CD4-positive, alpha-beta T cell treated with Interleukin-6 for 4 hours (primary cell): ENCODE measurements at regions not wholly inside any gene's neighbourhood (a gene's known extent, or its start where the extent isn't known, plus 50 kb on each side); places are given as distances from the start of the nearest gene placed in this dataset.

Source experiments
- DNase-seq: peaks from one replicate; pipeline ENCODE4 v3.0.0-alpha.2; 2020; ENCODE audit warnings: mixed read lengths

DNA sequence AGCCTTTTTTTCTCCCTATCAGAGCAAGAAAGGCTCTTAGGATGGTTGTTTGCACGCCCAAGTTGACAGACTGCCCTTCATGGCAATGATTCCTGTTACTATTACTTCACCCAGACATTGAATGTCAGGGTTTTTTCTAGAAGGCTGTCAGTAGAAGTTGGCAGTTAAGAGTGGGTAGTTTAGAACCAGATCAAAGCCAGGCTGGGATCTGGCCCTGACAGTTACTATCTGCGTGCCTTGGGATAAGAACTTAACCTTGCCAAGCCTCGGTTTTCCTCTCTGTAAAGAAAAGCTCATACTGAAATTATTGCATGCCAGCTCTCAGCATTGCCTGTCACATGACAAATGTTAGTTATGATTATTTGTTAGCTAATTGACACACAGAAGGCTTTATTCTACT is 58.7 kb upstream of the PPP2R5A start:
- no peak for DNase-seq

DNA sequence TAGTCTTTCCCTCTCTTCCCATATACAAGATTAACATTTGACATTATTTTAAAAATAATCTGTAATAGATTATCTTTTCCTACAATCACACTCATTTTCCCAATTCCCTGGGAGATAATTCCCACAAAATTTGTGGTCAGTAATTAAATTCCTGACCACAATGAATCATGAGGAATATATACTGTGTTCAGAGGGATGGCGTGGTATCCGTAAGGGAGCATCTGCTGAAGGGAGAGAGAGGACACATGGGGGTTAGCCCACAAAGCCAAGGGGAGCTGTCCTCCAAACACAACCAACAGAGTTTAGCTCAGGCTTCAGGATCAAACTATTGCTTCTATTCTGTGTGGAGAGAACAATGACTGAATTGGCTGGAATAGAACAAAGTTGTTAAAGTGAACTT is 57.1 kb upstream of the PPP2R5A start:
- no peak for DNase-seq

DNA sequence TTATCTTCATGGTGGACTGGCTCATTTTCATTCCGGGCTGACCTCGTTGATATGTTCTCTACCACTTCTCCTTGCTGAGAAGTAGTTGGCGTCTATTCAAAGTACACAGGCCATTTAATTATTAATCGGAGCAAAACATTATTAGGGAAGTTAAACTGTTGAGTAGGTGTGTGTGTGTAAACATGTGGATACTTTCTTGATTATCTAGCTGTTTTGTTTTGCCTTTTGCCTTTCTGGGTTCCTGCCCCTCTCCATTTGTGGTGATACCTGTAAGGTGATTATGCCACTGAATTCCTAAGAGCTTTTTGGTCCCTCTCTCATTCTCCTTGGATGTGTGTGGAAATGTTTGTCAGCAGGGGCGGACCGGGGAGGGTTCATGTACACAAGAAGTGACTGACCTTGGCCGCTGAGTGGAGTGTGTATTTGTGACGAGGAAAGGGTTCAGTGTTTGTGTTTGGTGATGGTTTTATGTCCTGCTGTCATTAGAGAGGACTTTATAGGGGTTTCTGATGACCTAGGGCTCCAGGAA is 56.6 kb upstream of the PPP2R5A start:
- DNase-seq = no peak

DNA sequence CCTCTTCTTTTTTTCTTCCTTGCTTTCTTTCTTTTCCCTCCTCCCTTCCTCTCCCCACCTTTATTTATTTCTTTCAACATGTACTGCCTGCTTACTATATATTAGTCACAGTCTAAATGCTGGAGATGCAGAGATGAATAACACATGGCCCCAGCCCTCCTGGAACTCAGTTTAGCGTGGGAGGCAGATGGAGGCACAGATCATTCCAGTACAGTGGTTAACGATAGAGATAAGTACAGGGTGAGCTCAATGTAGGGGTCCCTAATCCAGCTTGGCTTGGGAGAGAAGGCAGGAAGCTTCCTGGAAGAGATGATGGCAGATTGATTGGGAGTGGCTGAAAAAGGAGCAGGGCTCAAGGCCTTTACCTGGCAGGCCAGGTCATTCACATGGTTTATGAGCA is 55.6 kb upstream of the PPP2R5A start:
- no peak for DNase-seq

DNA sequence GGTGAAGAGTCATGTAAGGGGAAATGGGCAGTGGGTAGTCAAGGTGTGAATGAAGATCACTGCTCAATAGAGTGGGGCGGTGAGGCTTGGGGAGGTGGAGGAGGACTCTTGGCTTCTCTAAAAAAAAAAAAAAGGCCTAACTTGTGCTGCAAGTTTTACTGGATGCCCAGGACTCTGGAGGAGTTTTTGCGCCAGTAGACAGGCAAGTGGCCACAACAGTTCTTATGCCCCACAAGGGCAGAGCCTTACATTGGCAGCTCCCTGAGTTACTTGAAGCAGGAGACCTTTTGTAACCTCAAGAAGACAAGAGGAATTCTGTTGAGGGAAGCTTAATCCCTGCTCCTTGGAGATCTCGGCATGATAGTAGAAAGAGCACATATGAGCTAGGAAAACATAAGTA is 54.9 kb upstream of the PPP2R5A start:
- DNase-seq = no peak

DNA sequence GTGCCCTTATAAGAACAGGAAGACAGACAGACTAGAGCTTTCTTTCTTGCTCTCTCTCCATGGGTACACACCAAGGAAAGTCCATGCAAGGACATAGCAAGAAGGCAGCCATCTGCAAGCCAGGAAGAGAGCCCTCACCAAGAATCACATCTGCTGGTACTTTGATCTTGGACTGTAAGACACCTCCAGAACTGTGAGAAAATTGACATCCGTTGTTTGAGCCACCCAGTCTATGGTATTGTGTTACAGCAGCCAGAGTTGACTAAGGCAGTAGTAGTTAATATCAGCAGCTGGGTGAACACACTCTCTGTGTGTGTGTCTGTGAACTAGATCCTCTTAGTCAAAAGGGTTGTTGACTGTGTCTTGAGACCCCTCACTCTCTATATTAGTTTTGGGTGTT is 53.8 kb upstream of the PPP2R5A start:
- DNase-seq = no peak

DNA sequence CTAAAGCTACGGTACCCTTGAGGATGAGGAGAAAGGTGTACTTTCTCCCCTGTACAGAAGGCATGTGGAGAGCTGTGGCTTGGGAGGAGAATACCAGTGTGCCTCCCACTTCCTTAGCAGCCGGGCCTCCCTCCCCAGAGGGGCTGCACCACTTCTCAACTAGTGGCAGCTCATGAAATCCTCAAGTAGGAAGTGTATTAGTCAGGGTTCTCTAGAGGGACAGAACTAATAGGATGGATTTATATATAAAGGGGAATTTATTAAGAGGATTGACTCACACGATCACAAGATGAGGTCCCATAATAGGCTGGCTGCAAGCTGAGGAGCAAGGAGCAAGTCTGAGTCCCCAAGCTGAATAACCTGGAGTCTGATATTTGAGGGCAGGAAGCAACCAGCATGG is 53.1 kb upstream of the PPP2R5A start:
- no peak for DNase-seq

DNA sequence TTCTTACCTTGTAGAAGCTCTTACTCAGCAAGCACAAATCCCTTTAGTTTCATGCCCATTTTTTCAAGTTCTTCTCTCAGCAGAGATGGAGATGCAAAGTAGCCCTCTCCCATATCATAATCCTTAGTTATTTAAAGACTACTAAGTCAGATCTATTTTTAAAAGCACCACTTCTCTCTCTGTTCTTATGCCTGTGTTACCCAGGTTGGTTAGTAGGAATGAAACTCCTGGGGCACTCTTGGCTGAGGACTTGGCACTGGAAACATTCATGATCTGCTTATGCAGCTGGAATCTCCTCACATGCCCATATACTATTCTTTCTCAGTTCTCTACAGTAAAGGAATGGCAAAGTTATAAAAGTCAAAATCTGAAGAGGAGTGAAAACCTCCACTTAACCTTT is 51.9 kb upstream of the PPP2R5A start:
- DNase-seq = no peak

DNA sequence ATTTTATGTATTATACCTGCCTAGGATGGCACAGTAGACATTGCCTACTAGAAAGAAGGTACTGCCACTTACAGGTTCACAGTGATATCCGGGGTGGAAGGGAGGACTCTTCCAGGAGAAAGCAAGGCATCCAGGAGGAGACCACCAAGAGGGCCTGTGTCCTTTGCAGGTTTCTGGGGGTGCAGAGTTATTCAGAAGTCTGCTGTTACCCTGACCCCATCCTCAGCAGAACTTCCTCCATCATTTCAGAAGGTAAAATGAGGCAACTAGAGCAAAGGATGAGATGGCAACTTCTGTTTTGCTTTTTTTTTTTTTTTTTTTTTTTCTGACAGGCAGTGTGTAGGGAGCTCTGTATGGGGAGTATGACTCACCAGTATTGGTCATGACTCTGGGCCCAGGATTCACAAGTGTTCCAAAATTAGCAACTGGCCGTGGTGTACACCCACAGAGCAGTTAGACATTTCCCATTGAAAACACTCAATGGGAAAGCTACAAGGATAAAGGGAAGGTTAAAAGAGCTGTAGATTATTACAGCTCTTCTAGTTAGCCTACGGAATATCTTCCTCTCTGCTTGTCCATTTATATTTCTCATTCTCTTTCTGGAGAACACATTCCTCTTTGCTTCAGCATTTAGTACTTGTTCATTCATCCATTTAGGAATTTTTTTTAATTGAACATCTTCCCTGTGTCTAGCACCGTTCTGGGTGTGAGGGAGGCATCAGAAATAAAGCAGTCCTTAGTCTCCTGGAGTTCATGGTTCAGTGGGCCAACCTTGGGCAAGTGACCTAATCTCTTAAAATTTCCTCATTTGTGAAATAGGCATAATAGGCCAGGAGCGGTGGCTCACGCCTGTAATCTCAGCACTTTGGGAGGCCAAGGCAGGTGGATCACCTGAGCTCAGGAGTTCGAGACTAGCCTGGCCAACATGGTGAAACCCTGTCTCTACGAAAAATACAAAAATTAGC is 50.5 kb upstream of the PPP2R5A start:
- no peak for DNase-seq
